CD4-positive, alpha-beta T cell (primary cell): ENCODE measurements at regions not wholly inside any gene's neighbourhood (a gene's known extent, or its start where the extent isn't known, plus 50 kb on each side); places are given as distances from the start of the nearest gene placed in this dataset.

Experiments
- ATAC-seq: fragments of 200-7000 bp; cut with Tn5 transposase; one replicate; pipeline ENCODE4 v1.10.0; 2022; ENCODE audit warnings: mild to moderate bottlenecking; ENCODE audit not compliant: poor library complexity
- CTCF ChIA-PET: fragments of 350-600 bp; sonication (Branson Sonifier 250); formaldehyde crosslinking; loops from one replicate; lab custom pipeline; 2021; ENCODE audit warnings: antibody characterized with exemption, inconsistent platforms; lab: Charles Lee
- POLR2A ChIA-PET: fragments of 350-600 bp; sonication (Branson Sonifier 250); formaldehyde crosslinking; loops from one replicate; lab custom pipeline; 2021; ENCODE audit warnings: antibody characterized with exemption, inconsistent platforms; lab: Charles Lee
- DNase-seq, 14 experiments: peaks; one replicate each; pipeline ENCODE4 v3.0.0-alpha.2; 2013 to 2020; ENCODE audit warnings: mixed read lengths in 2 of 14
- H3K27ac ChIP-seq, 2 donors: one replicate each; pipeline versions ENCODE4 v1.5.1 to v1.7.0; 2013; ENCODE audit warnings: low read length in 2 of 2, low read depth in 1 of 2, mild to moderate bottlenecking in 1 of 2
- H3K27me3 ChIP-seq, 2 experiments: 1 replicate in 1 of 2; 2 replicates in 1 of 2; pipeline versions ENCODE4 v1.6.1 to v1.7.0; 2013; ENCODE audit warnings: low read length in 2 of 2, control low read depth in 1 of 2, mild to moderate bottlenecking in 1 of 2, moderate library complexity in 1 of 2; ENCODE audit not compliant: insufficient read depth in 2 of 2, control insufficient read depth in 1 of 2
- H3K36me3 ChIP-seq: one replicate; pipeline ENCODE4 v1.6.1; 2013; ENCODE audit warnings: low read length, control low read depth; ENCODE audit not compliant: insufficient read depth
- H3K4me1 ChIP-seq: one replicate; pipeline ENCODE4 v1.6.1; 2013; ENCODE audit warnings: low read length, control low read depth; ENCODE audit not compliant: insufficient read depth
- H3K4me3 ChIP-seq: one replicate; pipeline ENCODE4 v1.5.1; 2013; ENCODE audit warnings: mild to moderate bottlenecking, low read length, moderate library complexity
- H3K9me3 ChIP-seq, 2 experiments: 1 replicate in 1 of 2; 2 replicates in 1 of 2; pipeline versions ENCODE4 v1.6.1 to v1.7.0; 2013; ENCODE audit warnings: low read length in 2 of 2, mild to moderate bottlenecking in 2 of 2, control low read depth in 1 of 2, moderate library complexity in 1 of 2; ENCODE audit not compliant: control insufficient read depth in 1 of 2, insufficient read depth in 1 of 2
- H3K27ac Mint-ChIP-seq: one replicate; pipeline ENCODE4 v1.8.0; 2020; ENCODE audit warnings: mixed read lengths
- H3K27me3 Mint-ChIP-seq: one replicate; pipeline ENCODE4 v1.8.0; 2021; ENCODE audit warnings: mixed read lengths
- H3K36me3 Mint-ChIP-seq: one replicate; pipeline ENCODE4 v1.8.0; 2021; ENCODE audit warnings: low read depth, mixed read lengths
- H3K4me1 Mint-ChIP-seq: one replicate; pipeline ENCODE4 v1.8.0; 2021; ENCODE audit warnings: low read depth, mixed read lengths
- H3K4me3 Mint-ChIP-seq: one replicate; pipeline ENCODE4 v1.8.0; 2020; ENCODE audit warnings: mild to moderate bottlenecking, mixed read lengths
- H3K9me3 Mint-ChIP-seq: one replicate; pipeline ENCODE4 v1.8.0; 2020; ENCODE audit warnings: mixed read lengths
- intact Hi-C, 2 experiments: fragments of 100-400 bp; cut with DNase I in 1 of 2; cut with micrococcal nuclease in 1 of 2; formaldehyde crosslinking; loops; one replicate each; pipeline versions ENCODE4 v1.15.1 to v1.9.0; 2023 to 2025; cut with DNase I, micrococcal nuclease
- TF ChIP-seq, protein P1 (sequence below): fragments of 200-600 bp; IDR thresholded peaks from one replicate; pipeline ENCODE4 v1.8.0; 2022; ENCODE audit warnings: antibody characterized with exemption, mild to moderate bottlenecking

DNA sequence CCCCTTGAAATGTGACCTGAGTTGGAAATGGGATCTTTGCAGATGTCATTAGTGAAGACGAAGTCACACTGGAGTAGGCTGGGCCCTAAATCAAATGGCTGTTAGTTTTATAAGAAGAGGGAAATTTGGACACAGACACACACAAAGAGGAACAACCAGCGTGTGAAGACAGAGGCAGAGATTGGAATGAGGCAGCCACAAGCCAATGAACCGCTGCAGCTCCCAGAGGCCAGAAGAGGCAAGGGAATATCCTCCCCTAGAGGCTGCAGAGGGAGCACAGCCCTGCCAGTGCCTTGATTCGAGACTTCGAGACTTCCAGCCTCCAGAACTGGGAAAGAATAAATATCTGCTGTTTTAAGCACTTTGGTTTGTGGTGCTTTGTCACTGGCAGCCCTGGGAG is 484.5 kb downstream of the MN1 start:
- no peak overlapping the region for H3K4me3 ChIP-seq

DNA sequence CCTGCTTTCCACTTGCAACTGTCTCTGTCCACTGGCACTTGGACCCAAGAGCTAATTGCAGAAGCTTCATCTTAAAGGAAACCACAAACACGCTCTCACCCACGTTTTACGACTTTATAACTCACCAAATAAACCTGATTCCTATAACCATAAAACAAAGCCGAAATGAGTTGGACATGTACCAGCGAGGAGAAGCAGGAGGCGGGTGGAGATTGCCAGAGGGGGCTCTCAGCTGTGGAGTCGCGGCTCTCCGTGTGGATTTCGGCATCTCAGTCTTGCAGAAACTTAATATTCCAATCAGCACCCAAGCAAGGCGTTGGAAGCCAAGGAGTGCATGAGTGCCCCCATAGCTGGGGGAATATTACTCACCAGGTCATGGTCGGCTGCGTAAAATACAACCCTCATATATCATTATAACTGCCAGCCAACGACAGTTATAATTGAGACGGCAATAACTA is 483.6 kb downstream of the MN1 start:
- Histone ChIP-seq H3K27me3 (peaks cover 3 to 15% of the 10 kb centered on the region in 2 experiments), H3K36me3 (no peaks in the 10 kb centered on the region), H3K27ac (no peak overlapping the region), H3K4me1 (no peaks in the 10 kb centered on the region), H3K4me3 (no peak overlapping the region), H3K9me3 (peaks cover 0 to 11% of the 10 kb centered on the region in 2 experiments)
- intact Hi-C loops: no loop called here
- ATAC-seq (no peak), DNase-seq (no peak)
- CTCF ChIA-PET: no interaction called here
- Mint-ChIP-seq H3K36me3 (no peaks in the 10 kb centered on the region), H3K9me3 (no peaks in the 10 kb centered on the region), H3K4me3 (no peak overlapping the region), H3K27me3 (peaks cover 63% of the 10 kb centered on the region), H3K4me1 (no peaks in the 10 kb centered on the region), H3K27ac (no peak overlapping the region)
- POLR2A ChIA-PET: no interaction called here
- TF ChIP-seq, protein P1, sequence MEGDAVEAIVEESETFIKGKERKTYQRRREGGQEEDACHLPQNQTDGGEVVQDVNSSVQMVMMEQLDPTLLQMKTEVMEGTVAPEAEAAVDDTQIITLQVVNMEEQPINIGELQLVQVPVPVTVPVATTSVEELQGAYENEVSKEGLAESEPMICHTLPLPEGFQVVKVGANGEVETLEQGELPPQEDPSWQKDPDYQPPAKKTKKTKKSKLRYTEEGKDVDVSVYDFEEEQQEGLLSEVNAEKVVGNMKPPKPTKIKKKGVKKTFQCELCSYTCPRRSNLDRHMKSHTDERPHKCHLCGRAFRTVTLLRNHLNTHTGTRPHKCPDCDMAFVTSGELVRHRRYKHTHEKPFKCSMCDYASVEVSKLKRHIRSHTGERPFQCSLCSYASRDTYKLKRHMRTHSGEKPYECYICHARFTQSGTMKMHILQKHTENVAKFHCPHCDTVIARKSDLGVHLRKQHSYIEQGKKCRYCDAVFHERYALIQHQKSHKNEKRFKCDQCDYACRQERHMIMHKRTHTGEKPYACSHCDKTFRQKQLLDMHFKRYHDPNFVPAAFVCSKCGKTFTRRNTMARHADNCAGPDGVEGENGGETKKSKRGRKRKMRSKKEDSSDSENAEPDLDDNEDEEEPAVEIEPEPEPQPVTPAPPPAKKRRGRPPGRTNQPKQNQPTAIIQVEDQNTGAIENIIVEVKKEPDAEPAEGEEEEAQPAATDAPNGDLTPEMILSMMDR: no peak

More for the DNA sequence above, 484.5 kb downstream of the MN1 start:
- no peaks in the 10 kb centered on the region for H3K36me3 ChIP-seq
- TF ChIP-seq, protein P1: no peak
- no peak for DNase-seq
- H3K4me1 ChIP-seq: no peaks in the 10 kb centered on the region
- Mint-ChIP-seq H3K36me3 (no peaks in the 10 kb centered on the region), H3K27me3 (peaks cover 54% of the 10 kb centered on the region), H3K27ac (no peak overlapping the region), H3K9me3 (no peaks in the 10 kb centered on the region), H3K4me3 (no peak overlapping the region), H3K4me1 (no peaks in the 10 kb centered on the region)
- no peak overlapping the region for H3K27ac ChIP-seq
- intact Hi-C loops: no loop called here
- ATAC-seq: no peak
- POLR2A ChIA-PET: no interaction called here
- CTCF ChIA-PET: no interaction called here
- H3K9me3 ChIP-seq: peaks cover 0 to 13% of the 10 kb centered on the region in 2 experiments
- H3K27me3 ChIP-seq: peaks cover 2 to 11% of the 10 kb centered on the region in 2 experiments

DNA sequence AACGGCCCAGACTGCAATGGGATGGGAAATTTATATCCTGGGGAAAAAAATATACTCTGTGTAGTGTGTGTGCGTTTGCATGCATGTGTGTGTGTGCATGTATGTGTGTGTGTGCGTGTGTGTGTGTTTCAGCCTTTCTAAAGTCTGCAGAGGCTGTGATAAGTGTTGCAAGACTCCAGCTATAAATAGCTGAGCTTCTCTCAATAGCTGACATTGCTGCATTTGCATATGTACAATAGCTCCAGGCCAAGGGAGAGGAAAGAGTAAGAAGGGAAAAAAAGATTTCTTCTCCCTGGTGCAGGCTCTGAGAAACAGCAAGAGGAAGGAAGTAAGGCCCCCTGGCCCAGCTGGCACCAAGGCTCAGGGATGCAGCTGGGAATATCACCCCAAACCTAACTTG is 483.0 kb downstream of the MN1 start:
- H3K27ac ChIP-seq: no peak overlapping the region
- POLR2A ChIA-PET: no interaction called here
- H3K9me3 ChIP-seq: peaks cover 0 to 8% of the 10 kb centered on the region in 2 experiments
- Mint-ChIP-seq H3K36me3 (no peaks in the 10 kb centered on the region), H3K4me1 (no peaks in the 10 kb centered on the region), H3K27ac (no peak overlapping the region), H3K4me3 (no peak overlapping the region), H3K27me3 (peaks cover 66% of the 10 kb centered on the region), H3K9me3 (no peaks in the 10 kb centered on the region)
- TF ChIP-seq, protein P1: no peak
- peaks cover 8 to 20% of the 10 kb centered on the region in 2 experiments for H3K27me3 ChIP-seq
- ATAC-seq (no peak), DNase-seq (no peak)
- H3K4me3 ChIP-seq: no peak overlapping the region
- intact Hi-C loops: no loop called here
- no peaks in the 10 kb centered on the region for H3K36me3 ChIP-seq
- CTCF ChIA-PET: no interaction called here
- no peaks in the 10 kb centered on the region for H3K4me1 ChIP-seq
